DND-41 (cell line): ENCODE measurements at regions not wholly inside any gene's neighbourhood (a gene's known extent, or its start where the extent isn't known, plus 50 kb on each side); places are given as distances from the start of the nearest gene placed in this dataset.

ENCODE experiments used
- ATAC-seq: fragments of 200-7000 bp; cut with Tn5 transposase; 3 replicates; pipeline ENCODE4 v1.9.1; 2021; ENCODE audit warnings: low read depth; ENCODE audit not compliant: insufficient read depth
- DNase-seq: peaks from one replicate; pipeline ENCODE4 v3.0.0-alpha.2; 2020
- H2AFZ ChIP-seq: 2 replicates; pipeline ENCODE4 v1.6.0; 2012; ENCODE audit warnings: low read depth, low read length
- H3K27ac ChIP-seq: 2 replicates; pipeline ENCODE4 v1.5.1; 2012; ENCODE audit warnings: low read length, inconsistent platforms
- H3K27me3 ChIP-seq: fragments of 200-600 bp; sonication (generic); 2 replicates; pipeline ENCODE4 v1.6.0; 2012; ENCODE audit warnings: low read length, mild to moderate bottlenecking, inconsistent platforms; ENCODE audit not compliant: insufficient read depth, poor library complexity
- H3K36me3 ChIP-seq: 2 replicates; pipeline ENCODE4 v1.5.1; 2012; ENCODE audit warnings: low read length, inconsistent platforms; ENCODE audit not compliant: insufficient read depth
- H3K4me1 ChIP-seq: 2 replicates; pipeline ENCODE4 v1.5.1; 2012; ENCODE audit warnings: mild to moderate bottlenecking, low read length; ENCODE audit not compliant: insufficient read depth
- H3K4me2 ChIP-seq: 2 replicates; pipeline ENCODE4 v1.6.0; 2012; ENCODE audit warnings: mild to moderate bottlenecking, moderate library complexity, low read length, inconsistent platforms; ENCODE audit not compliant: insufficient read depth
- H3K4me3 ChIP-seq, 2 experiments: fragments of 200-600 bp in 1 of 2; shearing (Covaris generic) in 1 of 2; 2 replicates each; pipeline ENCODE4 v1.5.1; 2012 to 2016; ENCODE audit warnings: inconsistent platforms in 2 of 2, low read length in 2 of 2, mild to moderate bottlenecking in 2 of 2, low read depth in 1 of 2, moderate library complexity in 1 of 2
- H3K79me2 ChIP-seq: 2 replicates; pipeline ENCODE4 v1.6.0; 2012; ENCODE audit warnings: low read length, inconsistent platforms; ENCODE audit not compliant: insufficient read depth
- H3K9ac ChIP-seq: 2 replicates; pipeline ENCODE4 v1.6.0; 2012; ENCODE audit warnings: low read depth, mild to moderate bottlenecking, inconsistent platforms, low read length, moderate library complexity
- H3K9me3 ChIP-seq: 2 replicates; pipeline ENCODE4 v1.5.1; 2012; ENCODE audit warnings: low read length, moderate library complexity, mild to moderate bottlenecking, inconsistent platforms; ENCODE audit not compliant: insufficient read depth, severe bottlenecking
- H4K20me1 ChIP-seq: 2 replicates; pipeline ENCODE4 v1.6.0; 2012; ENCODE audit warnings: low read length; ENCODE audit not compliant: insufficient read depth
- CTCF ChIP-seq: IDR thresholded peaks from 2 replicates; pipeline ENCODE4 v1.5.1; 2012; ENCODE audit warnings: borderline replicate concordance, low read length, moderate library complexity, mild to moderate bottlenecking; ENCODE audit not compliant: poor library complexity, severe bottlenecking; ENCODE audit errors: extremely low read depth
- EZH2 ChIP-seq: IDR thresholded peaks from 3 replicates; pipeline ENCODE4 v1.6.1; 2012; ENCODE audit warnings: borderline replicate concordance, low read depth, mild to moderate bottlenecking, moderate library complexity, low read length, inconsistent platforms; ENCODE audit not compliant: severe bottlenecking

GRCh38 chr2:177088529-177088928, 124.1 kb upstream of the HNRNPA3 start:
- Histone ChIP-seq H3K4me1 (no peaks in the 10 kb centered on the region), H3K4me2 (no peak overlapping the region), H3K9ac (no peak overlapping the region), H4K20me1 (no peaks in the 10 kb centered on the region), H3K79me2 (no peaks in the 10 kb centered on the region), H3K27me3 (no peaks in the 10 kb centered on the region), H3K27ac (no peak overlapping the region), H2AFZ (no peak overlapping the region), H3K4me3 (no peak overlapping the region), H3K9me3 (no peaks in the 10 kb centered on the region), H3K36me3 (no peaks in the 10 kb centered on the region)
- DNase-seq (no peak), ATAC-seq (no peak)
- TF ChIP-seq EZH2 (no peak), CTCF (no peak)

- TF ChIP-seq CTCF (no peak), EZH2 (no peak)
- no peak overlapping the region for H3K9ac ChIP-seq
- no peak overlapping the region for H3K4me2 ChIP-seq
- no peaks in the 10 kb centered on the region for H3K36me3 ChIP-seq
- H3K4me1 ChIP-seq: no peaks in the 10 kb centered on the region
- H3K4me3 ChIP-seq: no peak overlapping the region
- DNase-seq (no peak), ATAC-seq (no peak)
- H3K79me2 ChIP-seq: no peaks in the 10 kb centered on the region
- H4K20me1 ChIP-seq: no peaks in the 10 kb centered on the region
- H2AFZ ChIP-seq: no peak overlapping the region
- H3K27me3 ChIP-seq: no peaks in the 10 kb centered on the region
- no peak overlapping the region for H3K27ac ChIP-seq
- H3K9me3 ChIP-seq: no peaks in the 10 kb centered on the region
Observed at GRCh38 chr2:177090967-177091366, 121.6 kb upstream of the HNRNPA3 start.

- Histone ChIP-seq H3K27me3 (peaks cover 6% of the 10 kb centered on the region), H3K79me2 (no peaks in the 10 kb centered on the region), H3K9me3 (no peaks in the 10 kb centered on the region), H3K4me2 (no peak overlapping the region), H3K4me1 (no peaks in the 10 kb centered on the region), H3K27ac (no peak overlapping the region), H3K36me3 (no peaks in the 10 kb centered on the region), H2AFZ (no peak overlapping the region), H4K20me1 (no peaks in the 10 kb centered on the region), H3K9ac (no peak overlapping the region), H3K4me3 (no peak overlapping the region)
- no peak for DNase-seq
- TF ChIP-seq CTCF (no peak), EZH2 (no peak)
- ATAC-seq: no peak
Observed at GRCh38 chr2:177093371-177093770, 119.2 kb upstream of the HNRNPA3 start.

- H3K4me2 ChIP-seq: no peak overlapping the region
Observed at GRCh38 chr2:177098001-177098613, 114.5 kb upstream of the HNRNPA3 start.

More at GRCh38 chr2:177098001-177098613, 114.5 kb upstream of the HNRNPA3 start:
- no peaks in the 10 kb centered on the region for H3K9me3 ChIP-seq
- H3K4me3 ChIP-seq: no peak overlapping the region
- no peaks in the 10 kb centered on the region for H3K79me2 ChIP-seq
- DNase-seq (no peak), ATAC-seq (no peak)
- H3K9ac ChIP-seq: no peak overlapping the region
- no peak overlapping the region for H2AFZ ChIP-seq
- no peaks in the 10 kb centered on the region for H4K20me1 ChIP-seq
- TF ChIP-seq EZH2 (no peak), CTCF (no peak)
- peaks cover 6% of the 10 kb centered on the region for H3K27me3 ChIP-seq
- no peaks in the 10 kb centered on the region for H3K36me3 ChIP-seq
- H3K4me1 ChIP-seq: no peaks in the 10 kb centered on the region
- no peak overlapping the region for H3K27ac ChIP-seq
